OCI-LY1 (cell line): ENCODE measurements at regions not wholly inside any gene's neighbourhood (a gene's known extent, or its start where the extent isn't known, plus 50 kb on each side); places are given as distances from the start of the nearest gene placed in this dataset.

Experiments
- H2AFZ ChIP-seq: fragments of 200-600 bp; sonication (generic), shearing (Covaris generic); 2 replicates; pipeline ENCODE4 v1.6.0; 2014; ENCODE audit warnings: antibody characterized with exemption, mild to moderate bottlenecking, low read length
- H3F3A ChIP-seq: fragments of 200-600 bp; sonication (generic), shearing (Covaris generic); 2 replicates; pipeline ENCODE4 v1.6.0; 2014; ENCODE audit warnings: mild to moderate bottlenecking, antibody characterized with exemption, low read length, moderate library complexity; ENCODE audit not compliant: insufficient read depth
- H3K27ac ChIP-seq: fragments of 200-600 bp; sonication (generic); 2 replicates; pipeline ENCODE4 v1.5.1; 2014; ENCODE audit warnings: low read length, mixed run types, mild to moderate bottlenecking, low read depth; ENCODE audit not compliant: poor library complexity, severe bottlenecking
- H3K27me3 ChIP-seq: fragments of 200-600 bp; sonication (generic); 2 replicates; pipeline ENCODE4 v1.6.0; 2014; ENCODE audit warnings: antibody characterized with exemption, mild to moderate bottlenecking, low read length, moderate library complexity; ENCODE audit not compliant: insufficient read depth
- H3K36me3 ChIP-seq: fragments of 200-600 bp; sonication (generic); 2 replicates; pipeline ENCODE4 v1.6.1; 2014; ENCODE audit warnings: mild to moderate bottlenecking, antibody characterized with exemption, low read length, moderate library complexity, mixed read lengths; ENCODE audit not compliant: insufficient read depth
- H3K4me1 ChIP-seq: fragments of 200-600 bp; sonication (generic); 2 replicates; pipeline ENCODE4 v1.5.1; 2014; ENCODE audit warnings: mild to moderate bottlenecking, low read length, moderate library complexity; ENCODE audit not compliant: insufficient read depth, severe bottlenecking
- H3K4me2 ChIP-seq: fragments of 200-600 bp; sonication (generic), shearing (Covaris generic); 2 replicates; pipeline ENCODE4 v1.6.1; 2014; ENCODE audit warnings: low read length
- H3K4me3 ChIP-seq: fragments of 200-600 bp; sonication (generic); 2 replicates; pipeline ENCODE4 v1.5.1; 2014; ENCODE audit warnings: low read length, low read depth, mild to moderate bottlenecking, mixed read lengths; ENCODE audit not compliant: poor library complexity, severe bottlenecking
- H3K79me2 ChIP-seq: fragments of 200-600 bp; shearing (Covaris generic); 2 replicates; pipeline ENCODE4 v1.6.1; 2016; ENCODE audit warnings: mixed run types, low read length, mixed read lengths; ENCODE audit not compliant: insufficient read depth
- H3K9ac ChIP-seq: fragments of 200-600 bp; sonication (generic), shearing (Covaris generic); 2 replicates; pipeline ENCODE4 v1.6.1; 2014; ENCODE audit warnings: mild to moderate bottlenecking, low read length, mixed read lengths
- H3K9me2 ChIP-seq: fragments of 200-600 bp; sonication (generic), shearing (Covaris generic); 2 replicates; pipeline ENCODE4 v1.6.1; 2014; ENCODE audit warnings: low read depth, mild to moderate bottlenecking, low read length, mixed read lengths
- H3K9me3 ChIP-seq: fragments of 200-600 bp; shearing (Covaris generic); 2 replicates; pipeline ENCODE4 v1.6.1; 2014; ENCODE audit warnings: low read length, mixed read lengths
- H4K20me1 ChIP-seq: fragments of 200-600 bp; sonication (generic), shearing (Covaris generic); 2 replicates; pipeline ENCODE4 v1.6.0; 2016; ENCODE audit warnings: mild to moderate bottlenecking, low read length; ENCODE audit not compliant: insufficient read depth
- CTCF ChIP-seq: fragments of 200-600 bp; sonication (generic), shearing (Covaris generic); IDR thresholded peaks from 2 replicates; pipeline ENCODE4 v1.5.1; 2017; ENCODE audit warnings: mild to moderate bottlenecking, antibody characterized with exemption, low read length, moderate library complexity, mixed read lengths
- EZH2 ChIP-seq: fragments of 200-600 bp; sonication (generic), shearing (Covaris generic); IDR thresholded peaks from 2 replicates; pipeline ENCODE4 v1.8.0; 2017; ENCODE audit warnings: borderline replicate concordance, mixed run types, mild to moderate bottlenecking, antibody characterized with exemption, low read length, moderate library complexity, mixed read lengths

GRCh38 chr12:4859478-4860210 is 50.1 kb upstream of the KCNA1 start:
- H3K4me2 ChIP-seq = no peak overlapping the region
- no peaks in the 10 kb centered on the region for H3K9me3 ChIP-seq
- peaks cover 7% of the 10 kb centered on the region; the same call in 1 of the 2 replicates for H3K27me3 ChIP-seq
- H3K27ac ChIP-seq = no peak overlapping the region
- no peaks in the 10 kb centered on the region for H3K36me3 ChIP-seq
- no peak overlapping the region for H3K4me3 ChIP-seq
- H3K79me2 ChIP-seq = no peaks in the 10 kb centered on the region
- no peak overlapping the region for H2AFZ ChIP-seq
- no peaks in the 10 kb centered on the region for H3F3A ChIP-seq
- H3K4me1 ChIP-seq = peaks cover 3% of the 10 kb centered on the region
- no peak overlapping the region for H3K9ac ChIP-seq
- no peaks in the 10 kb centered on the region for H3K9me2 ChIP-seq
- no peak for TF ChIP-seq CTCF
- TF ChIP-seq EZH2 = no peak
- no peaks in the 10 kb centered on the region for H4K20me1 ChIP-seq
